WTC11 (cell line): ENCODE measurements at regions not wholly inside any gene's neighbourhood (a gene's known extent, or its start where the extent isn't known, plus 50 kb on each side); places are given as distances from the start of the nearest gene placed in this dataset.

Source experiments
- ATAC-seq: fragments of 200-7000 bp; cut with Tn5 transposase; 2 replicates; pipeline ENCODE4 v1.10.0; 2021; ENCODE audit warnings: mild to moderate bottlenecking, moderate library complexity
- CTCF ChIA-PET: fragments of 300-600 bp; sonication (Branson Sonifier 250); formaldehyde crosslinking; loops from one replicate; lab custom pipeline; 2021; ENCODE audit warnings: antibody characterized with exemption; lab: Charles Lee
- POLR2A ChIA-PET: fragments of 350-600 bp; sonication (Branson Sonifier 250); formaldehyde crosslinking; loops from one replicate; lab custom pipeline; 2021; ENCODE audit warnings: antibody characterized with exemption; lab: Charles Lee
- DNase-seq: peaks from one replicate; pipeline ENCODE4 v3.0.0; 2021; ENCODE audit warnings: low spot score
- H3K27ac Mint-ChIP-seq: 2 replicates; pipeline ENCODE4 v1.8.0; 2021; ENCODE audit warnings: mixed read lengths
- H3K27me3 Mint-ChIP-seq: 2 replicates; pipeline ENCODE4 v1.8.0; 2021; ENCODE audit warnings: low read depth, mild to moderate bottlenecking, moderate library complexity, mixed read lengths
- H3K36me3 Mint-ChIP-seq: 2 replicates; pipeline ENCODE4 v1.8.0; 2021; ENCODE audit warnings: mixed read lengths
- H3K4me1 Mint-ChIP-seq: 2 replicates; pipeline ENCODE4 v1.8.0; 2022; ENCODE audit warnings: mixed read lengths
- H3K4me3 Mint-ChIP-seq: 2 replicates; pipeline ENCODE4 v1.8.0; 2021; ENCODE audit warnings: mild to moderate bottlenecking, moderate library complexity, mixed read lengths
- H3K9me3 Mint-ChIP-seq: 2 replicates; pipeline ENCODE4 v1.8.0; 2021; ENCODE audit warnings: mixed read lengths
- AR ChIP-seq: fragments of 250-450 bp; sonication (Bioruptor Pico); IDR thresholded peaks from 2 replicates; pipeline ENCODE4 v1.9.0; 2021; ENCODE audit warnings: mild to moderate bottlenecking
- ATF2 ChIP-seq: sonication (generic); formaldehyde crosslinking; IDR thresholded peaks from 2 replicates; pipeline ENCODE4 v1.8.1; 2022; ENCODE audit warnings: low read depth, missing genetic modification reagents, borderline replicate concordance
- ATF6 ChIP-seq: sonication (generic); formaldehyde crosslinking; IDR thresholded peaks from 2 replicates; pipeline ENCODE4 v1.8.1; 2023; ENCODE audit warnings: mild to moderate bottlenecking, missing genetic modification reagents
- CDX4 ChIP-seq: fragments of 250-450 bp; sonication (Bioruptor Pico); IDR thresholded peaks from 2 replicates; pipeline ENCODE4 v1.9.0; 2021; ENCODE audit warnings: moderate library complexity, mild to moderate bottlenecking, inconsistent platforms, borderline replicate concordance
- CREB1 ChIP-seq: sonication (generic); formaldehyde crosslinking; IDR thresholded peaks from 2 replicates; pipeline ENCODE4 v1.8.0; 2023; ENCODE audit warnings: mild to moderate bottlenecking, missing genetic modification reagents
- FOXJ3 ChIP-seq: sonication (generic); formaldehyde crosslinking; IDR thresholded peaks from 2 replicates; pipeline ENCODE4 v1.9.0; 2021; ENCODE audit warnings: missing genetic modification reagents, mild to moderate bottlenecking, borderline replicate concordance
- FOXP1 ChIP-seq: sonication (generic); formaldehyde crosslinking; IDR thresholded peaks from 2 replicates; pipeline ENCODE4 v1.8.0; 2022; ENCODE audit warnings: missing genetic modification reagents, mild to moderate bottlenecking, moderate library complexity, borderline replicate concordance
- MLX ChIP-seq: sonication (generic); formaldehyde crosslinking; IDR thresholded peaks from 2 replicates; pipeline ENCODE4 v1.8.1; 2023; ENCODE audit warnings: mild to moderate bottlenecking, missing genetic modification reagents, moderate library complexity
- NR3C1 ChIP-seq: sonication (generic); formaldehyde crosslinking; conservative IDR thresholded peaks from 2 replicates; pipeline ENCODE4 v1.8.1; 2023; ENCODE audit warnings: low read depth, mild to moderate bottlenecking, missing genetic modification reagents
- STAT6 ChIP-seq: sonication (generic); formaldehyde crosslinking; conservative IDR thresholded peaks from 2 replicates; pipeline ENCODE4 v1.8.1; 2023; ENCODE audit warnings: mild to moderate bottlenecking, low read depth, missing genetic modification reagents, moderate library complexity
- TP53 ChIP-seq: sonication (generic); formaldehyde crosslinking; IDR thresholded peaks from 2 replicates; pipeline ENCODE4 v1.8.1; 2023; ENCODE audit warnings: mild to moderate bottlenecking, missing genetic modification reagents

- TF ChIP-seq CDX4 (no peak), AR (CRISPR knock-in tag) (no peak)
Observed at GRCh38 chr4:89528526-89529133, 221.0 kb upstream of the GPRIN3 start (continued).

GRCh38 chr4:89521826-89522225, 214.2 kb upstream of the GPRIN3 start:
- CTCF ChIA-PET: no interaction called here
- TF ChIP-seq AR (CRISPR knock-in tag) (no peak), CDX4 (no peak), FOXP1 (no peak), FOXJ3 (CRISPR knock-in tag) (no peak), ATF6 (CRISPR knock-in tag) (no peak), ATF2 (CRISPR knock-in tag) (no peak), STAT6 (CRISPR knock-in tag) (no peak), MLX (CRISPR knock-in tag) (no peak), CREB1 (CRISPR knock-in tag) (no peak), TP53 (no peak), NR3C1 (no peak)
- ATAC-seq: no peak
- H3K36me3 Mint-ChIP-seq: no peaks in the 10 kb centered on the region
- H3K27me3 Mint-ChIP-seq: no peaks in the 10 kb centered on the region
- no peak overlapping the region for H3K4me3 Mint-ChIP-seq
- no peak overlapping the region for H3K27ac Mint-ChIP-seq
- POLR2A ChIA-PET: no interaction called here
- H3K4me1 Mint-ChIP-seq: no peaks in the 10 kb centered on the region
- no peak for DNase-seq
- H3K9me3 Mint-ChIP-seq: no peaks in the 10 kb centered on the region
